CD4-positive, alpha-beta T cell (primary cell): ENCODE measurements at regions not wholly inside any gene's neighbourhood (a gene's known extent, or its start where the extent isn't known, plus 50 kb on each side); places are given as distances from the start of the nearest gene placed in this dataset.

Experiments used
- ATAC-seq: fragments of 200-7000 bp; cut with Tn5 transposase; one replicate; pipeline ENCODE4 v1.10.0; 2022; ENCODE audit warnings: mild to moderate bottlenecking; ENCODE audit not compliant: poor library complexity
- CTCF ChIA-PET: fragments of 350-600 bp; sonication (Branson Sonifier 250); formaldehyde crosslinking; loops from one replicate; lab custom pipeline; 2021; ENCODE audit warnings: antibody characterized with exemption, inconsistent platforms; lab: Charles Lee
- POLR2A ChIA-PET: fragments of 350-600 bp; sonication (Branson Sonifier 250); formaldehyde crosslinking; loops from one replicate; lab custom pipeline; 2021; ENCODE audit warnings: antibody characterized with exemption, inconsistent platforms; lab: Charles Lee
- DNase-seq, 14 experiments: peaks; one replicate each; pipeline ENCODE4 v3.0.0-alpha.2; 2013 to 2020; ENCODE audit warnings: mixed read lengths in 2 of 14
- H3K27ac ChIP-seq, 2 donors: one replicate each; pipeline versions ENCODE4 v1.5.1 to v1.7.0; 2013; ENCODE audit warnings: low read length in 2 of 2, low read depth in 1 of 2, mild to moderate bottlenecking in 1 of 2
- H3K27me3 ChIP-seq, 2 experiments: 1 replicate in 1 of 2; 2 replicates in 1 of 2; pipeline versions ENCODE4 v1.6.1 to v1.7.0; 2013; ENCODE audit warnings: low read length in 2 of 2, control low read depth in 1 of 2, mild to moderate bottlenecking in 1 of 2, moderate library complexity in 1 of 2; ENCODE audit not compliant: insufficient read depth in 2 of 2, control insufficient read depth in 1 of 2
- H3K36me3 ChIP-seq: one replicate; pipeline ENCODE4 v1.6.1; 2013; ENCODE audit warnings: low read length, control low read depth; ENCODE audit not compliant: insufficient read depth
- H3K4me1 ChIP-seq: one replicate; pipeline ENCODE4 v1.6.1; 2013; ENCODE audit warnings: low read length, control low read depth; ENCODE audit not compliant: insufficient read depth
- H3K4me3 ChIP-seq: one replicate; pipeline ENCODE4 v1.5.1; 2013; ENCODE audit warnings: mild to moderate bottlenecking, low read length, moderate library complexity
- H3K9me3 ChIP-seq, 2 experiments: 1 replicate in 1 of 2; 2 replicates in 1 of 2; pipeline versions ENCODE4 v1.6.1 to v1.7.0; 2013; ENCODE audit warnings: low read length in 2 of 2, mild to moderate bottlenecking in 2 of 2, control low read depth in 1 of 2, moderate library complexity in 1 of 2; ENCODE audit not compliant: control insufficient read depth in 1 of 2, insufficient read depth in 1 of 2
- H3K27ac Mint-ChIP-seq: one replicate; pipeline ENCODE4 v1.8.0; 2020; ENCODE audit warnings: mixed read lengths
- H3K27me3 Mint-ChIP-seq: one replicate; pipeline ENCODE4 v1.8.0; 2021; ENCODE audit warnings: mixed read lengths
- H3K36me3 Mint-ChIP-seq: one replicate; pipeline ENCODE4 v1.8.0; 2021; ENCODE audit warnings: low read depth, mixed read lengths
- H3K4me1 Mint-ChIP-seq: one replicate; pipeline ENCODE4 v1.8.0; 2021; ENCODE audit warnings: low read depth, mixed read lengths
- H3K4me3 Mint-ChIP-seq: one replicate; pipeline ENCODE4 v1.8.0; 2020; ENCODE audit warnings: mild to moderate bottlenecking, mixed read lengths
- H3K9me3 Mint-ChIP-seq: one replicate; pipeline ENCODE4 v1.8.0; 2020; ENCODE audit warnings: mixed read lengths
- CTCF ChIP-seq: fragments of 200-600 bp; IDR thresholded peaks from one replicate; pipeline ENCODE4 v1.8.0; 2022; ENCODE audit warnings: antibody characterized with exemption, mild to moderate bottlenecking
- intact Hi-C, 2 experiments: fragments of 100-400 bp; cut with DNase I in 1 of 2; cut with micrococcal nuclease in 1 of 2; formaldehyde crosslinking; loops; one replicate each; pipeline versions ENCODE4 v1.15.1 to v1.9.0; 2023 to 2025; cut with DNase I, micrococcal nuclease

- no peak for ATAC-seq
- no peak for TF ChIP-seq CTCF
- CTCF ChIA-PET: no interaction called here
Measured at GRCh38 chr9:87167161-87167560, 219.9 kb upstream of the GAS1 start.

GRCh38 chr9:87167582-87167981, 220.3 kb upstream of the GAS1 start:
- Histone ChIP-seq H3K9me3 (no peaks in the 10 kb centered on the region), H3K4me1 (no peaks in the 10 kb centered on the region), H3K27ac (no peak overlapping the region), H3K27me3 (peaks cover 0 to 9% of the 10 kb centered on the region in 2 experiments), H3K4me3 (no peak overlapping the region), H3K36me3 (no peaks in the 10 kb centered on the region)
- no peaks in the 10 kb centered on the region for H3K9me3 Mint-ChIP-seq
- CTCF ChIA-PET: no interaction called here
- no peaks in the 10 kb centered on the region for H3K4me1 Mint-ChIP-seq
- no peak for ATAC-seq
- no peaks in the 10 kb centered on the region for H3K36me3 Mint-ChIP-seq
- H3K27me3 Mint-ChIP-seq: peaks cover 29% of the 10 kb centered on the region
- no peak overlapping the region for H3K27ac Mint-ChIP-seq
- H3K4me3 Mint-ChIP-seq: no peak overlapping the region
- TF ChIP-seq CTCF: no peak
- POLR2A ChIA-PET: no interaction called here
- no peak for DNase-seq
- intact Hi-C loops: no loop called here

More at GRCh38 chr9:87167161-87167560, 219.9 kb upstream of the GAS1 start:
- intact Hi-C loops: no loop called here
- Histone ChIP-seq H3K4me3 (no peak overlapping the region), H3K27me3 (peaks cover 0 to 9% of the 10 kb centered on the region in 2 experiments), H3K9me3 (no peaks in the 10 kb centered on the region), H3K36me3 (no peaks in the 10 kb centered on the region), H3K27ac (no peak overlapping the region), H3K4me1 (no peaks in the 10 kb centered on the region)
- H3K4me3 Mint-ChIP-seq: no peak overlapping the region
- H3K27ac Mint-ChIP-seq: no peak overlapping the region
- H3K4me1 Mint-ChIP-seq: no peaks in the 10 kb centered on the region
- POLR2A ChIA-PET: no interaction called here
- no peaks in the 10 kb centered on the region for H3K36me3 Mint-ChIP-seq
- no peaks in the 10 kb centered on the region for H3K9me3 Mint-ChIP-seq
- peaks cover 29% of the 10 kb centered on the region for H3K27me3 Mint-ChIP-seq
- DNase-seq: no peak

DNA sequence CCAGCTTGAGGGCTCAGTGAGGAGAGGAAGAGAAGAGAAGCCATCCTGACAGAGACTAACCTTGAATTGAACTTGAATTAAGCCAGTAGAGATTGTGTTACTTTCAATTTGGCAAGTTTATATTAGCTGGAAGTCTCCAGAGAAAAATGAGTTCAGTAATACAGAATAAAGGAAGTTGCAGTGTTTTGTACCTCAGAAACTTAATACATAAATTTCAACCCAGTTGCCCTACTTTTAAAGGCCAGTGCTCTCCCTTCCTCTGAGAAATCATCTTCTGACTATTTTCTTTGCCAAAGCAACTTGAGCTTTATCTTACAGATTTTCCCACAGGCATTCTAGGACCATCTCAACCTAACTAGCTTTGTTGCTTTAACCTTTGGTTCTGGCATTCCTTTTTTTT, 231.0 kb upstream of the GAS1 start:
- no peaks in the 10 kb centered on the region for H3K36me3 ChIP-seq
- intact Hi-C loops: no loop called here
- no peak overlapping the region for H3K27ac ChIP-seq
- H3K27ac Mint-ChIP-seq: no peak overlapping the region
- H3K9me3 ChIP-seq: peaks cover 0 to 10% of the 10 kb centered on the region in 2 experiments
- ChIA-PET POLR2A (no interaction called here), CTCF (no interaction called here)
- no peak for TF ChIP-seq CTCF
- H3K27me3 ChIP-seq: no peaks in the 10 kb centered on the region
- no peaks in the 10 kb centered on the region for H3K4me1 Mint-ChIP-seq
- H3K27me3 Mint-ChIP-seq: no peaks in the 10 kb centered on the region
- no peak for DNase-seq
- peaks cover 3% of the 10 kb centered on the region for H3K9me3 Mint-ChIP-seq
- no peak overlapping the region for H3K4me3 ChIP-seq
- ATAC-seq: no peak
- no peaks in the 10 kb centered on the region for H3K36me3 Mint-ChIP-seq
- no peak overlapping the region for H3K4me3 Mint-ChIP-seq
- H3K4me1 ChIP-seq: no peaks in the 10 kb centered on the region
